ENCODE measurements at regions not wholly inside any gene's neighbourhood (a gene's known extent, or its start where the extent isn't known, plus 50 kb on each side); places are given as distances from the start of the nearest gene placed in this dataset.

- H3K36me3 ChIP-seq (ENCODE audit: control insufficient read depth, insufficient read depth, low read length), result no peaks in the 10 kb centered on the region
- H3K27me3 ChIP-seq (ENCODE audit: control insufficient read depth, insufficient read depth, low read length), result peaks cover 4% of the 10 kb centered on the region
- 57% methylated on average over 1 of the region's 12 CpGs for WGBS (ENCODE audit: insufficient coverage, low lambda C conversion rate)
- no peak for DNase-seq
- peak overlapping the region; percentile 23 for H3K27ac ChIP-seq (ENCODE audit: low read length)
- no peaks in the 10 kb centered on the region for H3K9me3 ChIP-seq (ENCODE audit: control insufficient read depth, low read depth, low read length)
- no peaks in the 10 kb centered on the region for H3K4me1 ChIP-seq (ENCODE audit: control insufficient read depth, insufficient read depth, low read length)
- H3K4me3 ChIP-seq (ENCODE audit: low read length), result no peak overlapping the region
Measured at GRCh38 chr6:168951217-168951616, 302.4 kb downstream of the THBS2 start.

- Histone ChIP-seq H3K4me1 (ENCODE audit: control insufficient read depth, insufficient read depth, low read length) (no peaks in the 10 kb centered on the region), H3K27me3 (ENCODE audit: control insufficient read depth, insufficient read depth, low read length) (peaks cover 4% of the 10 kb centered on the region), H3K36me3 (ENCODE audit: control insufficient read depth, insufficient read depth, low read length) (no peaks in the 10 kb centered on the region), H3K9me3 (ENCODE audit: control insufficient read depth, low read depth, low read length) (no peaks in the 10 kb centered on the region), H3K4me3 (ENCODE audit: low read length) (no peak overlapping the region), H3K27ac (ENCODE audit: low read length) (peak overlapping the region; percentile 23)
- DNase-seq, result no peak
- WGBS (ENCODE audit: insufficient coverage, low lambda C conversion rate), result no CpG with 5 or more reads among the region's 14 CpGs
Measured at GRCh38 chr6:168950858-168951214, 302.8 kb downstream of the THBS2 start.

- no peaks in the 10 kb centered on the region for H3K36me3 ChIP-seq (ENCODE audit: control insufficient read depth, insufficient read depth, low read length)
- peak in 1 of 2 donors; percentile 11 for DNase-seq
- peak overlapping the region; percentile 23 for H3K27ac ChIP-seq (ENCODE audit: low read length)
- peaks cover 4% of the 10 kb centered on the region for H3K27me3 ChIP-seq (ENCODE audit: control insufficient read depth, insufficient read depth, low read length)
- no peaks in the 10 kb centered on the region for H3K4me1 ChIP-seq (ENCODE audit: control insufficient read depth, insufficient read depth, low read length)
- WGBS (ENCODE audit: insufficient coverage, low lambda C conversion rate), result 80% methylated on average over 1 of the region's 10 CpGs
- no peaks in the 10 kb centered on the region for H3K9me3 ChIP-seq (ENCODE audit: control insufficient read depth, low read depth, low read length)
- H3K4me3 ChIP-seq (ENCODE audit: low read length), result no peak overlapping the region
Measured at GRCh38 chr6:168949981-168950857, 303.4 kb downstream of the THBS2 start.

GRCh38 chr6:168948990-168949531, 304.6 kb downstream of the THBS2 start:
- Histone ChIP-seq H3K27ac (ENCODE audit: low read length) (peak overlapping the region; percentile 8), H3K4me3 (ENCODE audit: low read length) (no peak overlapping the region), H3K4me1 (ENCODE audit: control insufficient read depth, insufficient read depth, low read length) (no peaks in the 10 kb centered on the region), H3K27me3 (ENCODE audit: control insufficient read depth, insufficient read depth, low read length) (peaks cover 4% of the 10 kb centered on the region), H3K9me3 (ENCODE audit: control insufficient read depth, low read depth, low read length) (no peaks in the 10 kb centered on the region), H3K36me3 (ENCODE audit: control insufficient read depth, insufficient read depth, low read length) (no peaks in the 10 kb centered on the region)
- no peak for DNase-seq
- WGBS (ENCODE audit: insufficient coverage, low lambda C conversion rate), result no CpG with 5 or more reads among the region's 4 CpGs

- 0% methylated on average over 1 of the region's 6 CpGs for WGBS (ENCODE audit: insufficient coverage, low lambda C conversion rate)
- H3K27me3 ChIP-seq (ENCODE audit: control insufficient read depth, insufficient read depth, low read length), result peaks cover 4% of the 10 kb centered on the region
- no peaks in the 10 kb centered on the region for H3K4me1 ChIP-seq (ENCODE audit: control insufficient read depth, insufficient read depth, low read length)
- H3K36me3 ChIP-seq (ENCODE audit: control insufficient read depth, insufficient read depth, low read length), result no peaks in the 10 kb centered on the region
- no peak for DNase-seq
- no peak overlapping the region for H3K27ac ChIP-seq (ENCODE audit: low read length)
- no peaks in the 10 kb centered on the region for H3K9me3 ChIP-seq (ENCODE audit: control insufficient read depth, low read depth, low read length)
- H3K4me3 ChIP-seq (ENCODE audit: low read length), result no peak overlapping the region
Measured at GRCh38 chr6:168948002-168948401, 305.6 kb downstream of the THBS2 start.

GRCh38 chr6:168943231-168943905, 310.3 kb downstream of the THBS2 start:
- Histone ChIP-seq H3K9me3 (ENCODE audit: control insufficient read depth, low read depth, low read length) (no peaks in the 10 kb centered on the region), H3K4me3 (ENCODE audit: low read length) (no peak overlapping the region), H3K27me3 (ENCODE audit: control insufficient read depth, insufficient read depth, low read length) (peaks cover 3% of the 10 kb centered on the region), H3K4me1 (ENCODE audit: control insufficient read depth, insufficient read depth, low read length) (peaks cover 4% of the 10 kb centered on the region), H3K27ac (ENCODE audit: low read length) (no peak overlapping the region), H3K36me3 (ENCODE audit: control insufficient read depth, insufficient read depth, low read length) (no peaks in the 10 kb centered on the region)
- no CpG with 5 or more reads among the region's 13 CpGs for whole genome bisulfite sequencing (ENCODE audit: insufficient coverage, low lambda C conversion rate)
- DNase-seq, result no peak

GRCh38 chr6:168942646-168943045, 311.0 kb downstream of the THBS2 start:
- no peaks in the 10 kb centered on the region for H3K27me3 ChIP-seq (ENCODE audit: control insufficient read depth, insufficient read depth, low read length)
- no peak overlapping the region for H3K4me3 ChIP-seq (ENCODE audit: low read length)
- H3K27ac ChIP-seq (ENCODE audit: low read length), result no peak overlapping the region
- DNase-seq, result no peak
- H3K4me1 ChIP-seq (ENCODE audit: control insufficient read depth, insufficient read depth, low read length), result peaks cover 5% of the 10 kb centered on the region
- WGBS (ENCODE audit: insufficient coverage, low lambda C conversion rate), result no CpG with 5 or more reads among the region's 13 CpGs
- H3K36me3 ChIP-seq (ENCODE audit: control insufficient read depth, insufficient read depth, low read length), result no peaks in the 10 kb centered on the region
- H3K9me3 ChIP-seq (ENCODE audit: control insufficient read depth, low read depth, low read length), result no peaks in the 10 kb centered on the region

GRCh38 chr6:168941036-168941435, 312.6 kb downstream of the THBS2 start:
- WGBS (ENCODE audit: insufficient coverage, low lambda C conversion rate), result no CpG with 5 or more reads among the region's 2 CpGs
- peaks cover 9% of the 10 kb centered on the region for H3K4me1 ChIP-seq (ENCODE audit: control insufficient read depth, insufficient read depth, low read length)
- no peak overlapping the region for H3K4me3 ChIP-seq (ENCODE audit: low read length)
- H3K36me3 ChIP-seq (ENCODE audit: control insufficient read depth, insufficient read depth, low read length), result no peaks in the 10 kb centered on the region
- no peaks in the 10 kb centered on the region for H3K27me3 ChIP-seq (ENCODE audit: control insufficient read depth, insufficient read depth, low read length)
- no peak for DNase-seq
- H3K9me3 ChIP-seq (ENCODE audit: control insufficient read depth, low read depth, low read length), result no peaks in the 10 kb centered on the region
- no peak overlapping the region for H3K27ac ChIP-seq (ENCODE audit: low read length)

GRCh38 chr6:168939796-168940195, 313.9 kb downstream of the THBS2 start:
- WGBS (ENCODE audit: insufficient coverage, low lambda C conversion rate), result 54% methylated on average over 3 of the region's 13 CpGs
- H3K4me1 ChIP-seq (ENCODE audit: control insufficient read depth, insufficient read depth, low read length), result peaks cover 9% of the 10 kb centered on the region
- no peaks in the 10 kb centered on the region for H3K27me3 ChIP-seq (ENCODE audit: control insufficient read depth, insufficient read depth, low read length)
- DNase-seq, result no peak
- H3K27ac ChIP-seq (ENCODE audit: low read length), result no peak overlapping the region
- no peaks in the 10 kb centered on the region for H3K36me3 ChIP-seq (ENCODE audit: control insufficient read depth, insufficient read depth, low read length)
- H3K4me3 ChIP-seq (ENCODE audit: low read length), result no peak overlapping the region
- H3K9me3 ChIP-seq (ENCODE audit: control insufficient read depth, low read depth, low read length), result no peaks in the 10 kb centered on the region

- DNase-seq, result no peak
- Histone ChIP-seq H3K4me3 (ENCODE audit: low read length) (no peak overlapping the region), H3K9me3 (ENCODE audit: control insufficient read depth, low read depth, low read length) (no peaks in the 10 kb centered on the region), H3K36me3 (ENCODE audit: control insufficient read depth, insufficient read depth, low read length) (no peaks in the 10 kb centered on the region), H3K27me3 (ENCODE audit: control insufficient read depth, insufficient read depth, low read length) (no peaks in the 10 kb centered on the region), H3K27ac (ENCODE audit: low read length) (no peak overlapping the region), H3K4me1 (ENCODE audit: control insufficient read depth, insufficient read depth, low read length) (peaks cover 9% of the 10 kb centered on the region)
- WGBS (ENCODE audit: insufficient coverage, low lambda C conversion rate), result no CpG with 5 or more reads among the region's 4 CpGs
Measured at GRCh38 chr6:168939041-168939440, 314.6 kb downstream of the THBS2 start.
